ENCODE measurements at regions not wholly inside any gene's neighbourhood (a gene's known extent, or its start where the extent isn't known, plus 50 kb on each side); places are given as distances from the start of the nearest gene placed in this dataset.

DNA sequence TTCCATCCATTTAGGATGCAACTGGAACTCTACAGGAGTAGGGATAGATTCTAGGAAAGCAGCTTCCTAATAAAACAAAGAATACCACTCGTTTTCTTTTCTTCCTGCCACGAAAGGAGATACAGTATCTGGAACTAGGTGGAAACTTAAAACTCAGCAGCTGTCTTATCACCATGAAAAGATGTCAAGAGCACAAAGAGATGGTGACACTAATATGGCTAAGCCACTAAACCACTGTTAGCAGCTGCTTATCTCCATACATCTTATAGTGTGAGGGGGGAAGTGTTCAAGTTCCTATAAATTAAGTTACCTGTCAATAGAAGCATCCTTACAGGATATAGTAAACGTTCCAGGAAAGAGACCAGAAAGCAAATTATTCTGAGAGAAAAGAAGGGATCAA, 162.5 kb downstream of the TYW3 start:
- H3K9me3 Mint-ChIP-seq (ENCODE audit: unreplicated experiment) = no peaks in the 10 kb centered on the region
- H3K4me3 ChIP-seq (ENCODE audit: low read depth, low read length) = no peak overlapping the region
- no TSS peak for BruUV-seq (replicated peaks)
- no peaks in the 10 kb centered on the region for H3K36me3 Mint-ChIP-seq (ENCODE audit: insufficient read depth, unreplicated experiment)
- no peak for DNase-seq
- TF ChIP-seq, protein P1, sequence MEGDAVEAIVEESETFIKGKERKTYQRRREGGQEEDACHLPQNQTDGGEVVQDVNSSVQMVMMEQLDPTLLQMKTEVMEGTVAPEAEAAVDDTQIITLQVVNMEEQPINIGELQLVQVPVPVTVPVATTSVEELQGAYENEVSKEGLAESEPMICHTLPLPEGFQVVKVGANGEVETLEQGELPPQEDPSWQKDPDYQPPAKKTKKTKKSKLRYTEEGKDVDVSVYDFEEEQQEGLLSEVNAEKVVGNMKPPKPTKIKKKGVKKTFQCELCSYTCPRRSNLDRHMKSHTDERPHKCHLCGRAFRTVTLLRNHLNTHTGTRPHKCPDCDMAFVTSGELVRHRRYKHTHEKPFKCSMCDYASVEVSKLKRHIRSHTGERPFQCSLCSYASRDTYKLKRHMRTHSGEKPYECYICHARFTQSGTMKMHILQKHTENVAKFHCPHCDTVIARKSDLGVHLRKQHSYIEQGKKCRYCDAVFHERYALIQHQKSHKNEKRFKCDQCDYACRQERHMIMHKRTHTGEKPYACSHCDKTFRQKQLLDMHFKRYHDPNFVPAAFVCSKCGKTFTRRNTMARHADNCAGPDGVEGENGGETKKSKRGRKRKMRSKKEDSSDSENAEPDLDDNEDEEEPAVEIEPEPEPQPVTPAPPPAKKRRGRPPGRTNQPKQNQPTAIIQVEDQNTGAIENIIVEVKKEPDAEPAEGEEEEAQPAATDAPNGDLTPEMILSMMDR (IDR thresholded peaks at IDR 0.05; ENCODE audit: insufficient read depth in 1 of 2, low read depth in 1 of 2, low read length in 1 of 2, severe bottlenecking in 1 of 2, unreplicated experiment in 1 of 2) = no peak
- no peaks in the 10 kb centered on the region for H3K36me3 ChIP-seq (ENCODE audit: control insufficient read depth, insufficient read depth, low read length)
- POLR2A ChIA-PET = no interaction called here
- H3K9me3 ChIP-seq = no peaks in the 10 kb centered on the region
- intact Hi-C loops (cut with micrococcal nuclease; ENCODE audit: unreplicated experiment) = no loop called here
- no peaks in the 10 kb centered on the region for H3K4me1 ChIP-seq
- no peak overlapping the region for H3K27ac Mint-ChIP-seq (ENCODE audit: unreplicated experiment)
- H3K4me3 Mint-ChIP-seq (ENCODE audit: unreplicated experiment) = no peak overlapping the region
- H3K4me1 Mint-ChIP-seq (ENCODE audit: low read depth, unreplicated experiment) = no peaks in the 10 kb centered on the region
- peaks cover under 1% of the 10 kb centered on the region for H3K27me3 Mint-ChIP-seq (ENCODE audit: insufficient read depth, unreplicated experiment)
- no peaks in the 10 kb centered on the region for H3K27me3 ChIP-seq (replicated peaks; ENCODE audit: control insufficient read depth, insufficient read depth, low read length)
- CTCF ChIA-PET = no interaction called here

DNA sequence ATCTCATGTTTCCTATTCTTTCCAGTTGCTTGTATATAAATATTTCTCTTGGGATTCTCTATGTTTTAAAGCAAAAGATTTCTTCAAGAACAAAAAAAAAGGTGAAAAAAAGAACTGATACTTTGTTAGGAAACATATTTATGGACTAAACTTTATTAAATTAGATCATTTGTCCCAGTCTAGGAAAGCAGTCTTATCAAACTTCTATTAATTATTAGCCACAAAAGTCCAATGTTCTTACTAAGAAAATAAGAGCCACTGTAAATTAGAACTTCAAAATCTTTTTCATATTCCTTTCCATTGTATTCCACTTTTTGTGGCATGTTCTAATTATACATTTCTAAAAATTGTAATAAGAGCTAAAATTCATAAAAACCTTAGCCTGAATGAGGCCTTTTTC, 175.2 kb downstream of the TYW3 start:
- Mint-ChIP-seq H3K4me1 (ENCODE audit: low read depth, unreplicated experiment) (no peaks in the 10 kb centered on the region), H3K4me3 (ENCODE audit: unreplicated experiment) (no peak overlapping the region), H3K9me3 (ENCODE audit: unreplicated experiment) (no peaks in the 10 kb centered on the region), H3K27ac (ENCODE audit: unreplicated experiment) (no peak overlapping the region), H3K27me3 (ENCODE audit: insufficient read depth, unreplicated experiment) (peaks cover 5% of the 10 kb centered on the region), H3K36me3 (ENCODE audit: insufficient read depth, unreplicated experiment) (no peaks in the 10 kb centered on the region)
- Histone ChIP-seq H3K9me3 (no peaks in the 10 kb centered on the region), H3K36me3 (ENCODE audit: control insufficient read depth, insufficient read depth, low read length) (no peaks in the 10 kb centered on the region), H3K27me3 (replicated peaks; ENCODE audit: control insufficient read depth, insufficient read depth, low read length) (no peaks in the 10 kb centered on the region), H3K4me1 (no peaks in the 10 kb centered on the region), H3K4me3 (ENCODE audit: low read depth, low read length) (no peak overlapping the region)
- TF ChIP-seq, protein P1 (IDR thresholded peaks at IDR 0.05; ENCODE audit: insufficient read depth in 1 of 2, low read depth in 1 of 2, low read length in 1 of 2, severe bottlenecking in 1 of 2, unreplicated experiment in 1 of 2) = no peak
- intact Hi-C loops (cut with micrococcal nuclease; ENCODE audit: unreplicated experiment) = no loop called here
- CTCF ChIA-PET = no interaction called here
- POLR2A ChIA-PET = no interaction called here
- BruUV-seq (replicated peaks) = no TSS peak
- no peak for DNase-seq

DNA sequence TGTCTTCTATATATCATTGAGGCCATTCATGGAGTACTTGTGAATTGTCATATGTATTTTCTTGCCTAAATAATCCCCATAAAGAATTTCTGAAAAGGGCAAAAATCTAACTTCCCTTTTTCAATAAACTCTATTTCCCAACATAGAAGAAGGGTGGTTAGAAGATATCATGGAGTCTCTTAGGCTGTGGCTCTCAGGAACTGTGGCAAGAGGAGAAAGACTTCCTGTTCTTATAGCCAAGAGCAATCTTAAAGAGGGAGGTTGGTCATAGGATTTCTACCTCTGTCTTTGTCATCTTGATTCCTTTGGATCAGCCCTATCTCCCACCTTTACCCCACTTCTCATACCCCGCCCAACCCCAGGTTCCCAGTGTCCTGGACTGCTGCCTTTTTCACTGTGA, 175.8 kb downstream of the TYW3 start:
- no peaks in the 10 kb centered on the region for H3K9me3 ChIP-seq
- DNase-seq = no peak
- no peak overlapping the region for H3K4me3 ChIP-seq (ENCODE audit: low read depth, low read length)
- no TSS peak for BruUV-seq (replicated peaks)
- H3K4me1 ChIP-seq = no peaks in the 10 kb centered on the region
- ChIA-PET POLR2A (no interaction called here), CTCF (no interaction called here)
- intact Hi-C loops (cut with micrococcal nuclease; ENCODE audit: unreplicated experiment) = no loop called here
- TF ChIP-seq, protein P1 (IDR thresholded peaks at IDR 0.05; ENCODE audit: insufficient read depth in 1 of 2, low read depth in 1 of 2, low read length in 1 of 2, severe bottlenecking in 1 of 2, unreplicated experiment in 1 of 2) = no peak
- Mint-ChIP-seq H3K36me3 (ENCODE audit: insufficient read depth, unreplicated experiment) (no peaks in the 10 kb centered on the region), H3K9me3 (ENCODE audit: unreplicated experiment) (no peaks in the 10 kb centered on the region), H3K4me3 (ENCODE audit: unreplicated experiment) (no peak overlapping the region), H3K27me3 (ENCODE audit: insufficient read depth, unreplicated experiment) (peaks cover 5% of the 10 kb centered on the region), H3K4me1 (ENCODE audit: low read depth, unreplicated experiment) (no peaks in the 10 kb centered on the region), H3K27ac (ENCODE audit: unreplicated experiment) (no peak overlapping the region)
- H3K27me3 ChIP-seq (replicated peaks; ENCODE audit: control insufficient read depth, insufficient read depth, low read length) = no peaks in the 10 kb centered on the region
- H3K36me3 ChIP-seq (ENCODE audit: control insufficient read depth, insufficient read depth, low read length) = no peaks in the 10 kb centered on the region

Data from Caco-2 (cell line).